T-helper 17 cell (primary cell): ENCODE measurements at regions not wholly inside any gene's neighbourhood (a gene's known extent, or its start where the extent isn't known, plus 50 kb on each side); places are given as distances from the start of the nearest gene placed in this dataset.

Experiments used
- ATAC-seq: fragments of 150-1000 bp; cut with Tn5 transposase; 2 replicates; pipeline ENCODE4 v1.10.0; 2021; ENCODE audit warnings: mild to moderate bottlenecking, moderate library complexity
- DNase-seq, 3 donors: peaks; one replicate each; pipeline versions ENCODE4 v3.0.0 to v3.0.0-alpha.2; 2020 to 2021
- H3K9me3 ChIP-seq: one replicate; pipeline ENCODE4 v1.7.0; 2013; ENCODE audit warnings: low read length, mild to moderate bottlenecking; ENCODE audit not compliant: control insufficient read depth, poor library complexity, severe bottlenecking
- H3K27ac Mint-ChIP-seq: one replicate; pipeline ENCODE4 v1.8.0; 2022; ENCODE audit warnings: mild to moderate bottlenecking, moderate library complexity, mixed read lengths
- H3K27me3 Mint-ChIP-seq: one replicate; pipeline ENCODE4 v1.8.0; 2022; ENCODE audit warnings: mixed read lengths
- H3K36me3 Mint-ChIP-seq: one replicate; pipeline ENCODE4 v1.8.0; 2022; ENCODE audit warnings: low read depth, mixed read lengths
- H3K4me1 Mint-ChIP-seq: one replicate; pipeline ENCODE4 v1.8.0; 2022; ENCODE audit warnings: mild to moderate bottlenecking, mixed read lengths
- H3K4me3 Mint-ChIP-seq: one replicate; pipeline ENCODE4 v1.8.0; 2022; ENCODE audit warnings: mild to moderate bottlenecking, moderate library complexity, mixed read lengths

GRCh38 chr2:168346725-168347477, 99.5 kb upstream of the STK39 start:
- Mint-ChIP-seq H3K4me3 (peak overlapping the region; percentile 89), H3K4me1 (peaks cover 5% of the 10 kb centered on the region), H3K27me3 (peaks cover 17% of the 10 kb centered on the region), H3K27ac (peak overlapping the region; percentile 69), H3K36me3 (no peaks in the 10 kb centered on the region)
- DNase-seq (peak; percentile 28 to 51 (median 33)), ATAC-seq (peak; percentile 90)
- H3K9me3 ChIP-seq, result no peaks in the 10 kb centered on the region

GRCh38 chr2:168348076-168348475, 100.7 kb upstream of the STK39 start:
- ATAC-seq (no peak), DNase-seq (no peak)
- Mint-ChIP-seq H3K27ac (no peak overlapping the region), H3K4me1 (peaks cover 5% of the 10 kb centered on the region), H3K27me3 (peaks cover 17% of the 10 kb centered on the region), H3K36me3 (no peaks in the 10 kb centered on the region), H3K4me3 (no peak overlapping the region)
- H3K9me3 ChIP-seq, result no peaks in the 10 kb centered on the region

- no peaks in the 10 kb centered on the region for H3K9me3 ChIP-seq
- DNase-seq (no peak), ATAC-seq (no peak)
- H3K4me1 Mint-ChIP-seq, result peaks cover 9% of the 10 kb centered on the region
- no peak overlapping the region for H3K4me3 Mint-ChIP-seq
- peaks cover 2% of the 10 kb centered on the region for H3K36me3 Mint-ChIP-seq
- H3K27ac Mint-ChIP-seq, result peak overlapping the region; percentile 72
- H3K27me3 Mint-ChIP-seq, result peaks cover 7% of the 10 kb centered on the region
Measured at GRCh38 chr2:168350380-168350779, 103.0 kb upstream of the STK39 start.

GRCh38 chr2:168353251-168353650, 102.8 kb upstream of the CERS6 start:
- no peak for ATAC-seq
- Mint-ChIP-seq H3K36me3 (peaks cover 2% of the 10 kb centered on the region), H3K4me1 (peaks cover 9% of the 10 kb centered on the region), H3K27me3 (no peaks in the 10 kb centered on the region), H3K4me3 (no peak overlapping the region), H3K27ac (no peak overlapping the region)
- no peaks in the 10 kb centered on the region for H3K9me3 ChIP-seq
- no peak for DNase-seq

- DNase-seq (no peak), ATAC-seq (no peak)
- peaks cover 2% of the 10 kb centered on the region for H3K36me3 Mint-ChIP-seq
- no peak overlapping the region for H3K27ac Mint-ChIP-seq
- no peaks in the 10 kb centered on the region for H3K9me3 ChIP-seq
- no peaks in the 10 kb centered on the region for H3K27me3 Mint-ChIP-seq
- H3K4me1 Mint-ChIP-seq, result peaks cover 9% of the 10 kb centered on the region
- no peak overlapping the region for H3K4me3 Mint-ChIP-seq
Measured at GRCh38 chr2:168354499-168354898, 101.6 kb upstream of the CERS6 start.

GRCh38 chr2:168355121-168355520, 101.0 kb upstream of the CERS6 start:
- no peaks in the 10 kb centered on the region for H3K9me3 ChIP-seq
- Mint-ChIP-seq H3K36me3 (peaks cover 2% of the 10 kb centered on the region), H3K27me3 (no peaks in the 10 kb centered on the region), H3K27ac (no peak overlapping the region), H3K4me3 (no peak overlapping the region), H3K4me1 (peaks cover 9% of the 10 kb centered on the region)
- ATAC-seq (no peak), DNase-seq (no peak)

GRCh38 chr2:168355779-168356476, 100.1 kb upstream of the CERS6 start:
- Mint-ChIP-seq H3K4me1 (peaks cover 9% of the 10 kb centered on the region), H3K4me3 (no peak overlapping the region), H3K36me3 (peaks cover 2% of the 10 kb centered on the region), H3K27me3 (no peaks in the 10 kb centered on the region), H3K27ac (no peak overlapping the region)
- H3K9me3 ChIP-seq, result no peaks in the 10 kb centered on the region
- ATAC-seq (no peak), DNase-seq (no peak)

- H3K4me3 Mint-ChIP-seq, result no peak overlapping the region
- H3K36me3 Mint-ChIP-seq, result peaks cover 2% of the 10 kb centered on the region
- peaks cover 9% of the 10 kb centered on the region for H3K4me1 Mint-ChIP-seq
- ATAC-seq (no peak), DNase-seq (no peak)
- no peak overlapping the region for H3K27ac Mint-ChIP-seq
- H3K9me3 ChIP-seq, result no peaks in the 10 kb centered on the region
- no peaks in the 10 kb centered on the region for H3K27me3 Mint-ChIP-seq
Measured at GRCh38 chr2:168356477-168356835, 99.6 kb upstream of the CERS6 start.

GRCh38 chr2:168357797-168358472, 98.1 kb upstream of the CERS6 start:
- Mint-ChIP-seq H3K27ac (no peak overlapping the region), H3K36me3 (peaks cover 2% of the 10 kb centered on the region), H3K4me1 (peaks cover 9% of the 10 kb centered on the region), H3K4me3 (peak overlapping the region; percentile 28), H3K27me3 (no peaks in the 10 kb centered on the region)
- no peaks in the 10 kb centered on the region for H3K9me3 ChIP-seq
- ATAC-seq (no peak), DNase-seq (no peak)

GRCh38 chr2:168359082-168359481, 97.0 kb upstream of the CERS6 start:
- Mint-ChIP-seq H3K36me3 (no peaks in the 10 kb centered on the region), H3K4me3 (no peak overlapping the region), H3K27me3 (no peaks in the 10 kb centered on the region), H3K27ac (no peak overlapping the region), H3K4me1 (peaks cover 9% of the 10 kb centered on the region)
- DNase-seq (no peak), ATAC-seq (no peak)
- no peaks in the 10 kb centered on the region for H3K9me3 ChIP-seq

- no peak overlapping the region for H3K27ac Mint-ChIP-seq
- H3K4me3 Mint-ChIP-seq, result no peak overlapping the region
- no peaks in the 10 kb centered on the region for H3K4me1 Mint-ChIP-seq
- no peaks in the 10 kb centered on the region for H3K9me3 ChIP-seq
- H3K36me3 Mint-ChIP-seq, result no peaks in the 10 kb centered on the region
- H3K27me3 Mint-ChIP-seq, result no peaks in the 10 kb centered on the region
- no peak for DNase-seq
- ATAC-seq, result no peak
Measured at GRCh38 chr2:168363347-168364092, 92.6 kb upstream of the CERS6 start.

GRCh38 chr2:168365094-168365621, 90.9 kb upstream of the CERS6 start:
- H3K27me3 Mint-ChIP-seq, result no peaks in the 10 kb centered on the region
- H3K36me3 Mint-ChIP-seq, result no peaks in the 10 kb centered on the region
- H3K27ac Mint-ChIP-seq, result no peak overlapping the region
- H3K9me3 ChIP-seq, result no peaks in the 10 kb centered on the region
- no peak for DNase-seq
- H3K4me1 Mint-ChIP-seq, result no peaks in the 10 kb centered on the region
- no peak overlapping the region for H3K4me3 Mint-ChIP-seq
- ATAC-seq, result no peak

GRCh38 chr2:168369031-168369430, 87.0 kb upstream of the CERS6 start:
- H3K27ac Mint-ChIP-seq, result no peak overlapping the region
- no peaks in the 10 kb centered on the region for H3K27me3 Mint-ChIP-seq
- no peak overlapping the region for H3K4me3 Mint-ChIP-seq
- ATAC-seq (no peak), DNase-seq (no peak)
- H3K9me3 ChIP-seq, result no peaks in the 10 kb centered on the region
- H3K4me1 Mint-ChIP-seq, result peaks cover 2% of the 10 kb centered on the region
- H3K36me3 Mint-ChIP-seq, result no peaks in the 10 kb centered on the region
